GM18858 (cell line): ENCODE measurements at regions not wholly inside any gene's neighbourhood (a gene's known extent, or its start where the extent isn't known, plus 50 kb on each side); places are given as distances from the start of the nearest gene placed in this dataset.
"Not testable (repeated sequence)": the region's sequence is repeated elsewhere in the genome, so short reads cannot be mapped to it uniquely, and the experiment has no call there.

ENCODE experiments used
- ATAC-seq: cut with Tn5 transposase; IDR thresholded peaks from one replicate; pipeline ENCODE4 v1.9.1; 2021; ENCODE audit not compliant: unreplicated experiment

DNA sequence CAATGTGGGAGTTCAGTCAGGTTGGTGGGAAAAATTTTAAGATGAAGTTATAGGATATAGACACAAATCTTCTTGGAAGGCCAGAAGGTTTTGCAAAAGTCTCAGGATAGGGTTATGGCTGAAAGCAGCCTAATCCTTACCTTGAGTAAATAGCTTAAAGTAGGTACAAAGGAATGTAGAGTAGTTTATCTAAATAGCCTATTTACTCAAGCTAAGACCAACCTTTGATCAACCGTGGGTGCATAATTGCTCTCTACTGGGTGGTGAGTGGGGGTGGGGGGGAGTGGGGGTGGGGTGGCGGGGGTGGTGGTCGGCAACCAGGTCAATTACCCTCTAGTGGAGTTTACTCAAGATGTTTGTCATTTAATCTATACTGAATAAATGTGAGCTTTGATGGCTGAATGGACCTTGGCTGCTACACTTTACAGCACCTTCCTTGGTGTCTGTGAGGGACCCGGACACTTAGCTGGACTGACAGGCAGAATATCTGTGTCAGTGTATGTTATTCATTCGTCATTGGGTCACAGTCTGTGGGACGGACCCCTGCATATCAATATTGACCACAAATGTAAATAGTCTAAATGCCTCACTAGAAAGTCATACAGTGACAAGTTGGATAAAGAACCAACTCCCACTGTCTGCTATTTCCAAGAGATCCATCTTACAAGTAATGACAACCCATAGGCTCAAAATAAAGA is 545.7 kb upstream of the PABPC4L start:
- no peak for ATAC-seq

DNA sequence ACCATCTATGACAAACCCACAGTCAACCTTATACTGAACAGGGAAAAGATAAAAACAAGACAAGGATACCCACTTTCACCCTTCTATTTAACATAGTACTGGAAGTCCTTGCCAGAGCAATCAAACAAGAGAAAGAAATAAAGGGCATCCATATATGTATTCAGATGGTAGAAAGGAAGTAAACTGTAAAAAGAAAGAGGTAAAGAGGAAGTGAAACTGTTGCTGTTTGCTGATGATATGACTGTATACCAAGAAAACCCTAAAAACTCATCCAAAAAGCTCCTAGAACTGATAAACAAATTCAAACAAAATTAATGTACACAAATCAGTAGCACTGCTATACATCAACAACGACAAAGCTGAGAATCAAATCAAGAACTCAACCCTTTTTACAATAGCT is 538.7 kb upstream of the PABPC4L start:
- peak; percentile 91 for ATAC-seq

DNA sequence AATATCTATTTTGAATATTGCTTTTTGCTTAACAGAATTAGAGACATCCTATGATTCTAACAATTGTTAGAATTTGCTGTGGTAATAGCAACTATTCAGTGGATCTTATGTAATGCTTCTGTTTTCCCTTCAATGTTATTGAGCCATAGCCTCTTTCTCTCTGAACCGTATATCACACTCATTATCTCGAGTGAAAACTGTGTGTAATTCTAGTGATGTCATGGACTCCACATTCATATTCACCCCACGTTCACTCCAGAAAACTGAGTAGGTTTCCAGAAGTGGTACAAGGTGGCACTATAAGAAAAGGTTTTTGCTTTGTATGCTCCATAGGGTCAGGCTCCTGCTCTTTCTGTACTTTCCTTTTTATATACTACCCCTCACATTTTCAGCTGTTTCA is 534.3 kb upstream of the PABPC4L start:
- ATAC-seq, result no peak

DNA sequence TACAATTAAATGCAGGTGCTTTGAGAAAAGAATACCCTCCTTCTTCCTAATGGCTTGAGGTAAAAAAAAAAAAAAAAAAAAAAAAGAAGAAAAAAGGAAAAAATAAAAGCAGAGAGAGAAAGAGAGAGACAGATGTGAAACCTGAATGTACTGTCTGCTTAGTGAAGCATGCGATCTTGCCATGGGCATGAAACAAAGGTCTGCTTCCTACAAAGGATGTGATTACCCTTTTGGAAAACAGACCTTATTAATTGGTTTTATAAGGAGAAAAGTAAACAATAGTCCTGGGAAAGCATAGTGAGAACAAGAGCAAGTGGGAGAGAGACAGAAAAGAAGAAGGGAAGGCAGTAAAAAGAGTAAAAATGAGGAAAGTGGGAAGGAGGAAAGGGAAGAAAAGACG is 526.1 kb upstream of the PABPC4L start:
- no peak for ATAC-seq

DNA sequence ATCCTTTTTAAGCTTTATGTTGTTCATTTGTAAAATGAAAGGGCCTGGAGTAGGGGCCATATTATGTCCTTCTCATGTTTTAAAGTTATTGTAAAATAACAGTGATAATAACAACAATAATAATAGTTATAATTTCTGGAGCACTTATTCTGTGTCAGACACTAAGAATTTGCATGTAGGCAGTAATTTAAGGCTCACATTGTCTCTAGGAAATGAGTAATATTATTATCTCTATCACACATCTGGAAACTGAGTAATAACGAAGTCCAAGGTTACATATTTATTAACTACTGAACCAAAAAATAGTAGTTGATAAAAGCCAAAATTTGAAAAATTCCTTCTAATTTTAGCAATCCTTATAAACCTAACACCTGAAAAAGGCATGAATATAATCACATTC is 520.7 kb upstream of the PABPC4L start:
- no peak for ATAC-seq

DNA sequence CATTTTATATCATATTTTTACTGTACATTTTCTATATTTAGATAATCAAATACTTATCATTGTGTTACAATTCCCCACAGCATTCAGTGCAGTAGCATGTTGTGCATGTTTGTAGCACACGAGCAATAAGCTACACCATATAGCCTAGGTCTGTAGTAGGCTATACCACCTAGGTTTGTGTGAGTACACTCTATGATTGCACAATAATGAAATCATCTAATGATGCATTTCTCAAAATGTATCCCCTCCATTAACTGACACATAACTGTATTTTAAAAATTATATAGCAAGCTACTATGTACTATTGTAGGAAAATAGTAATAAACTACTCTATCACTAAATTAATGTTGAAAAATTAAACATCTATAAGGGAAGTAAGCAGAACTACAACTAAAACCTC is 518.4 kb upstream of the PABPC4L start:
- no peak for ATAC-seq

DNA sequence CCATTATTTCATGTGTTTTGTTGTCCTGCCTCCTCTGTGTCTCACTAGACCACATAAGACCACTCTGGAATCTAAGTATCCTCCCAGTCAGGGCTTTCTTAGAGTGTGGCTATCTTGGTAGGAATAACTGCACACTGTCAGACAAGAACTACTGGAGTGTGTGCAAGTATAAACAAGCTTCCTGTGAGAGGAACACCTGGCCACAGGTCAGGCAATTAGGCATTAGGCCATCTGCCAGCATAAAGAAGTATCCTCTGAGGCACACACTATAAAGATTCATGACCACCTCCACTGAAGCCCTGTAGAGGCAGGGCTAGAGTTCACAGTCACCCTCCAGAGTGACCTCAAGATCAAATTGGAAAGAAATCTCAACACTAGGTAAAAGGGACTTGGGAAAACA is 507.0 kb upstream of the PABPC4L start:
- ATAC-seq, result no peak

DNA sequence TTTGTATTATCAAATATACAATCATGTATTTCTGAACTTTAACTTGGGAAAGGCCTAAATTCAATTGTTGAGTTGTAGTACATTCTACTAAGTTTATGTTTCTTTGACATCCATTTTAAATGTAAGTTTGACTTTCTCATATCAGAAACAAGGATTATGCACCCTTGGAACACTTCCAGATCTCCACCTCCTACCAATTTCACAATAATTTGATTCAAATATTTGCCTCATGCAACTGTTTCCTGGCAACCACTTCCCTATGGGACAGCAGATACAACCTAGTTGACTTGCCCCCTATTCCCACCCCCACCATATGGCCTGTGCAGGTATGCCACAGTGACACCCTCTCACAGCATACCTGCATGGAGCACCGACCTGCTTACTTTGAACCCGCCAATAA is 506.4 kb upstream of the PABPC4L start:
- ATAC-seq, result no peak

DNA sequence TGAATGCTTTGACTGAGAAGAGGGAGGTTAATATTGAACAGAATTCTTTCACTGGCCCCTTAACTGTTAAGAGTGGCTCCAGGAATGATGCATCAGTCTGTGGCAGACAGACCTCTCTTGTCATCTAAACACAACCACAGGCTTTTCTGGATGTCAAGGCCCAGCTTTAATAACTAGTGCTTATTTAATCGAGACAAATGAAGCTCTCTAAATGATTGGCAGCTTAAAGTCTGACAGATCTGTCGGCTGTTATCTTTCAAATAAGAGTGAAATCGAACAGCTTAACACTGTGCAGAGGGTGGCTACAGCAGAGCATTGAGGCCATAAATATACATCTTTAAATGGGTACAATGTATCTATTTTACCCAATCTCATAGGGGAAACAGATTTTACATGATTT is 500.8 kb upstream of the PABPC4L start:
- no peak for ATAC-seq

DNA sequence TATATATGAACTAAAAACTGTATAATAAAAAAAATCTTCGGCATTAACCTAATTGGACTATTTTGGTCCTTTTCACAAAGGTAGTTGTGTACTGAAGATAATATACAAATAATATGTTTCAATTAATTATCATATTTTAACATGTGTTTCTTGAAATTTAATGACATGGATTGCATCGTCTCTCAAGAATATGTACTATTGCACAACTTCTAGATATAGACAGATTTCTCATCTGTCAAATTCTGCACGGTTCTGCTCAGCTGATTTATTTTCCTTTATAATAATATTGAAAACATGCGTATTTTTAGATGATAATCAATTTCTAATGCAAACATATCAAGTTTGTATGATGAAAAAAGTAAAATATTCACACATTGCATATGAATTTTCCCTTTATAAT is 498.7 kb upstream of the PABPC4L start:
- ATAC-seq, result no peak

DNA sequence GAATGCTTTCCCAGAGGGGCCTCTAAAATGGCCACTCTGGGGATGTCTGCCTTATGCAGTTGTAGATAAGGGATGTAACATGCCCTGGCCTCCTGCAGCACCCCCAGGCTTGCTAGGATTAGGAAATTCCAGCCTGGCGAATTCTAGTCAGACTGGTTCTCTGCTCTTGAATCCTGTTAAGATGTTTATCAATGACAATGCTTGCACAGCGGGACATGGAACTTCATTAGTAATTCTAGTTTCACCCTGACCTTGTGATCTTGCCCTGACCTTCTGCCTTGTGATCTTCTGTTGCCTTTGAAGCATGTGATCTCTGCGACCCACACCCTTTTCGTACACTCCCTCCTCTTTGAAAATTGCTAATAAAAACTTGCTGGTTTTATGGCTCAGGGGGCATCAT is 497.2 kb upstream of the PABPC4L start:
- ATAC-seq, result not testable (repeated sequence)

DNA sequence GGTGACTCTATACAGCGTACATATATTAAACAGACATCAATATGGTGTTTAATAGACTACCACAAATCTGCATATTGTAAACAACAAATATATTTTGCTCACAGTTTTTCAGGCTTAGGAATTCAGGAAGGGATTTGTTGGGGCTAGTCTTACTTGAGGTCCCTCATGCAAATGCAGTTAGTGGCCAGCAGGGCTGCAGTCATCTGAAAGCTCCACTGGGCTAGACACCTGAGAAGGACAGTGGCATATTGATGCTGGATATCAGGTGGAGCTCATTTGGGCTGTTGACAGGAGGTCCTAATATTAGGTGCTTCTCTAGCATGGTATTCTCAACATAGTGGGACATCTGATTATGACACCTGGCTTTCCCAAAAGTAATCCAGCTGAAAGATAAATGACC is 493.8 kb upstream of the PABPC4L start:
- no peak for ATAC-seq

DNA sequence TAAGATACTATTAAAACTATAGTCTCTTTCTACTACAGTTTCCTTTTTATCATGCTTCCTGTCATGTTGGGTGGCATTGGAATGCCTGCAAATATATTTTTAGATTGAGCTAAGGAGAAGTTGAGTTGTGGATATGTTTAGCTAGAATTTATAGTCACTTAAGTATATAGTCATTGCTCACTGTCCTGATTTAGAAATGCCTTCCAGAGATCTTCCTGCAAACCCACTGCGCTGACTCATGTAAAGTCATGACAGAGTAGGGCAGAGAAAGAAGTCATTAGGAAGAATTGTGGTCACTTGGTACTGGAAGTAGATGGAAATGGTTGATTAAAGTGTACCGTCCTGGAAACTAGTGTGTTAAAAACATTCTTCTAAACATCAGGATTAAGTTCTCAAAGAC is 490.3 kb upstream of the PABPC4L start:
- ATAC-seq, result no peak

DNA sequence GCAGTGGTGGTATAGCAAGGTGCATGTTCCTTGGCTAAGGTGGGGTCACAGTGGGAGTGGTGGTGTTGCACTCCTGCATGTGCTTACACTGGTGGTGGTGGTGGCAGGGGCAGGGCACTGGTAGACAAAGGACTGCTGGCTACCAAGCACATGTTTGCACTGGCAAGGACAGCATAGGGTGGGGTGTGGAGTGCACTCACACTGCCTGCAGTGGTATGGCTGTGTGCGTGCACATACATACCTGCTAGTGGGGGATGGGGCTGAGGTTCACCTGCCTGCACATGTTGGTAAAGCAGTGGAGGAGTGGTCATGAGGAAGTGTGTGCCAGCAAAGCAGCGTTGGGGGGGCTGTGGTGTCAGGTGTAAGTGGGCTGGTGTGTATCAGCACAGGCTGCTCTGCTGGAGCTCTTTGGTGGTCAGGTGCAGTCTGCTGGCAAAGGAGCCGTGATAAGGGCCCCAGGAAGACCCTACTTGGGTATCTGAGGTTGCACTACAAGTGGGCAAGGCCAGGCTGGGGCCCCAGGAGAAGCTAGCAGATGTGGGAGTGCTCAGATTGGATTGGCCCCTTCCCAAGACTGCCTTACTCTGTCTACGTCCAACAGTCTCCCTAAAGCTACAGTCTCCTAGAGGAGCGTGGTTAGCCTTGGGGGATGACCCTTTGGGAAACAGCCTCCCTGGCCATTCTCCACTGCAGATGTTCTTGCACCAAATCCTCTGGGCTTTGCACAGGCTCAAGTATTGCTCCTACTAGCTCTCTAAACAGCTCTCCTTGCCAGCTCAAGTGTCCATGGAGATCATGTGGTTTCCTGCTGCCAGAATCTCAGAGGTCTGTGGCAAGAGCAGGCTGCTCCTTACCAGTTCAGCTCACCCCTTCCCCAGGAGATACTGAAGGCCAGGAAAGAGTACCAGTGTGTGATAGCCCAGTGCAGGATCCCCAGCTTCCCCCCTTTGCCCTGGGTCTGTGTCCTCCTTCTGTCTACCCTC is 486.3 kb upstream of the PABPC4L start:
- no peak for ATAC-seq

DNA sequence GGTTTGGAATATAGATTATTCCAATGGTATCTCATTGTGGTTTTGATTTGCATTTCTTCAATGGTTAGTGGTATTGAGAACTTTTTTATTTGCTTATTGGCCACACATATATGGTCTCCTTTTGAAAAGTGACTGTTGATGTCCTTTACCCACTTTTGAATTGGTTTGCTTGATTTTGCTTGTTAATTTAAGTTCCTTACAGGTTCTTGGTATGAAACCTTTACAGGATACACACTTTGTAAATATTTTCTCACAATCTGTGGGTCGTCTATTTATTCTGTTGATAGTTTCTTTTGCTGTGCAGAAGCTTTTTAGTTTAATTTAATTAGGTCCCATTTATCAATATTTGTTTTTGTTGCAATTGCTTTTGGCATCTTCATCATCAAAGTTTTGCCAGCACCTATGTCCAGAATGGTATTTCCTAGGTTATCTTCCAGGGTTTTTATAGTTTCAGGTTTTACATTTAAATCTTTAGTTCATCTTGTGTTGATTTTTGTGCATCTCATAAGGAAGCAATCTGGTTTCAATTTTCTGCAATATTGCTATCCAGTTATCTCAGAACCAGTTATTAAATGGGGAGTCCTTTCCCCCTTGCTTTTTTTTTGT is 475.7 kb upstream of the PABPC4L start:
- ATAC-seq, result no peak

DNA sequence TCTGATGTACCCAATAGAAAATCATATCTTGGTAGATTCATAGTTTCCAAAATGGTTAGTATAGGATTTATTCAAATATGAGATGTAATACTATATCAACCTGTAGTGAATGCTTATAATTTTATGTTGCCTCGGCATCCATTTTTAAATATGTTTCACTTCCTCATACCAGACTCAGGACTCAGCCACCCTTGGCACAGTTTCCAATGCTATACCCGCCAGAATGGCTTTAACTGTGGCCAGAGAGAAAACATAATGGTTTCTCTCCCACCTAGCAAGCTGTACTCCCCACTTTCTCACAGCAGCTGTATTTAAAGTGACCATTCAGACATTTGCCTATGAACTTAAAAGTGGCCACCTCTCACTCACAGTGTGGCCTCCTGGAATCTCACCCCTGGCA is 466.6 kb upstream of the PABPC4L start:
- no peak for ATAC-seq

DNA sequence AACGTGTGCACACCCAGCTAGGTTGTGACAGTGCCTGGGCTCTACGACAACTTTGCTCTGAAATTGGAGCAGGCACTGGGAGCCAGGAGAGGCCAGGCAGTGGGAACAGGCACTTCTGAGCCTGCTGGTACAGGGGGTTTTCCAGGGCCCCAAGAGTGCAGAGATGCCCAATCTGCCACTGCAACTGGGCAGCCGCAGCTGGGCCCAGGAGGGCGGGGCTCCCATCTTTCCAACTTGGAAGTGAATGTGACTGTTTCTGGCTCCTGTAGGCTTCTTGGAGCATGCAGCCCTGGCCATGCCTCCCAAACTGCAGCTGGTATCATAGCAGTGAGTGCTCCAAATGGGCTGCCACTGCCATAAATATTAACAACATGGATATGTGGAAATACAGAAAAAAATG is 465.1 kb upstream of the PABPC4L start:
- ATAC-seq, result no peak

DNA sequence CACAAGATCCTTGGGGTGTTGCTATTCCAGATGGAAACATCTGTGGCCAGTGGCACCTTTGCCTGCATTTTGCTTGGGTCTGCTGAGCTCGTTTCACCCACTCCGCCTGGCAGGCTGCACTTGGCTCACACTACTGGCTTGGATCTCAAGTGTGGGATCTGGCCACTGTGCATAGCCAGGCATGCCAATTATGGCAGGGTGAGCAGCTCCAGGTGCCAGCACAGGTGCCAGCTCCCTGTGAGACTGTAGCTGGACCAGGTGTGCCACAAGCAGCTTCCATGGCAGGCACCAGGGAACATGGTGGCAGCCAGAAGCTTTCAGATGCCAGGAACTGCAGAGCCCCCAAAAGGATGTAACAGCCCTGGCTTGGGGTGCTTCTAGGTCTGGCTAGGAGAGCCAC is 463.8 kb upstream of the PABPC4L start:
- no peak for ATAC-seq

DNA sequence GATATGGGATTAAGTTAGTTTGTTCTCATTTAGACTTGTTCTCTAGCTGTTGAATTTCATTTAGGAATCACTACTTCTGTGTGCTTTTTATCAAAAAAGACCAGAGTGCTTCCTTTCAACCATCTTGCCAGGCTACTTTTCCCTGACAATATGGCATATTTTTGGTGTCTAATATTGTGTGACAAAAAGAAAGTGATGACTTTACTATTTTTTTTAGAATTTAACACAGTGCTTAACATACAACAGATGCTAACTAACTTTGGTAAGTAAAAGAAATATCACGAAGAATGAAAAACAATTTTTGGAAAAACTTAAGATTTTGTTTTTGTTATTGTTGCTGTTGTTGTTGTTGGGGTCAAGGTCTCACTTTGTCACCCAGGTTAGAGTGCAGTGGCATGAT is 462.2 kb upstream of the PABPC4L start:
- ATAC-seq, result no peak

DNA sequence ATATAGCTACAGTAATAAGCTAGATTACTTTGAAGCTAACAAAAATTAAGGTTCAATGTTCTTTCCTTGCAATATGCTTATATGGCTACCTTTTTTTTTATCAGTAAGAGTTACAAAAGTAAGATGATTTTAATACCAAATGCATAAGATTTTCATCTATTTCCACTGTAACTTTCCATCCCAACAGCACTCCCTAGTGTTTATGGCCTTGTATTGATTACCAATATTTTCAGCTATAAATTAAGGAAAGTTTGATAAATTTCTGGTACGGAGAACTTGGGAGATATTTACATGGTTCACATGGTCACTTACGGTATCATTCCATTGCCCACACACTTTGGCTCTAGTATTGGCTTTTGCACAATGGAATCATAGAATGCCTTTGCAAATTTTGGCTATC is 448.9 kb upstream of the PABPC4L start:
- no peak for ATAC-seq

DNA sequence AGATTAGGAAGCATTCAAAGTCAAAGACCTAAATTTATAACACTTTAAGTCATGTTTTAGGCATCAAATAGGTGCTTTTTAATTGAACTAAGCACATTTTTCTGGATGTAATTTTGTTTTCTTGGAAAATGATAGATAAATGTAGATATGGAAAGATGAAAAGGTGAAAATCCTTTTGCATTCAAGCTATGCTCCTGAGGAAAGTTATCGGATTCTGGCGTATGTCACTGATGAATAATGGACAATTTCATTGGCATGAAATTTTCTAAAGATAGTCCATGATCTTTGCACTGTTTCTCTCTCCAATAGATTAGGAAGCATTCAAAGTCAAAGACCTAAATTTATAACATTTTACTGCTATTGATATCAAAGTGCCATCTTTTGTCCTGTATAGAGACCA is 444.2 kb upstream of the PABPC4L start:
- no peak for ATAC-seq
